ENCODE measurements at regions not wholly inside any gene's neighbourhood (a gene's known extent, or its start where the extent isn't known, plus 50 kb on each side); places are given as distances from the start of the nearest gene placed in this dataset.

DNA sequence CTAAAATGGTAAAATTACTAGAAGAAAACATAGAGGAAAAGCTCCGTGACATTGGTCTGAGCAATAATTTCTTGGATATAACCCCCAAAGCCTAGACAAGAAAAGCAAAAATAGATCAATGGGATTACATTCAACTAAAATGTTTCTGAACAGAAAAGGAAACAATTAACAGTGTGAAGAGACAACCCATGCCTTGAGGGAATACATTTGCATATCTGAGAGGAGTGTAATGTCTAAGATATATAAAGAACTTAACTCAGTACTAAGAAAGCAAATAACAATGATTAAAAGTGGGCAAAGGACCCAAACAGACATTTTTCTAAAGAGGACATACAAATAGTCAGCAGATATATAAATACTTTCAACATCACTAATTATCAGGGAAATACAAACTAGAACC, 206.2 kb downstream of the VAPA start:
- ATAC-seq (ENCODE audit: insufficient read depth, low FRiP score) (no peak), DNase-seq (no peak)
- peaks cover 4 to 33% (median 5%) of the 10 kb centered on the region in 5 donors for H3K4me1 ChIP-seq (ENCODE audit: control insufficient read depth in 5 of 5, insufficient read depth in 5 of 5, low read length in 5 of 5)
- peaks cover 0 to 5% (median under 1%) of the 10 kb centered on the region in 4 donors for H3K9me3 ChIP-seq (ENCODE audit: control insufficient read depth in 4 of 4, insufficient read depth in 3 of 4, low read length in 3 of 4)
- no peak overlapping the region for H3K4me3 ChIP-seq
- H3K36me3 ChIP-seq (ENCODE audit: control insufficient read depth in 4 of 4, insufficient read depth in 4 of 4, low read length in 4 of 4): no peaks in the 10 kb centered on the region
- TF ChIP-seq, protein P1, sequence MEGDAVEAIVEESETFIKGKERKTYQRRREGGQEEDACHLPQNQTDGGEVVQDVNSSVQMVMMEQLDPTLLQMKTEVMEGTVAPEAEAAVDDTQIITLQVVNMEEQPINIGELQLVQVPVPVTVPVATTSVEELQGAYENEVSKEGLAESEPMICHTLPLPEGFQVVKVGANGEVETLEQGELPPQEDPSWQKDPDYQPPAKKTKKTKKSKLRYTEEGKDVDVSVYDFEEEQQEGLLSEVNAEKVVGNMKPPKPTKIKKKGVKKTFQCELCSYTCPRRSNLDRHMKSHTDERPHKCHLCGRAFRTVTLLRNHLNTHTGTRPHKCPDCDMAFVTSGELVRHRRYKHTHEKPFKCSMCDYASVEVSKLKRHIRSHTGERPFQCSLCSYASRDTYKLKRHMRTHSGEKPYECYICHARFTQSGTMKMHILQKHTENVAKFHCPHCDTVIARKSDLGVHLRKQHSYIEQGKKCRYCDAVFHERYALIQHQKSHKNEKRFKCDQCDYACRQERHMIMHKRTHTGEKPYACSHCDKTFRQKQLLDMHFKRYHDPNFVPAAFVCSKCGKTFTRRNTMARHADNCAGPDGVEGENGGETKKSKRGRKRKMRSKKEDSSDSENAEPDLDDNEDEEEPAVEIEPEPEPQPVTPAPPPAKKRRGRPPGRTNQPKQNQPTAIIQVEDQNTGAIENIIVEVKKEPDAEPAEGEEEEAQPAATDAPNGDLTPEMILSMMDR (IDR thresholded peaks at IDR 0.05; ENCODE audit: control extremely low read depth, extremely low read depth): no peak
- H3K27me3 ChIP-seq (ENCODE audit: control insufficient read depth in 3 of 3, insufficient read depth in 3 of 3, low read length in 2 of 3): no peaks in the 10 kb centered on the region
- 99 to 100% methylated on average over 1 of the region's 1 CpG for WGBS, 2 donors
- H3K27ac ChIP-seq (ENCODE audit: low read depth in 1 of 2, low read length in 1 of 2): no peak overlapping the region
- no peak overlapping the region for H3K9ac ChIP-seq (ENCODE audit: insufficient read depth in 1 of 2, low read length in 2 of 2)

DNA sequence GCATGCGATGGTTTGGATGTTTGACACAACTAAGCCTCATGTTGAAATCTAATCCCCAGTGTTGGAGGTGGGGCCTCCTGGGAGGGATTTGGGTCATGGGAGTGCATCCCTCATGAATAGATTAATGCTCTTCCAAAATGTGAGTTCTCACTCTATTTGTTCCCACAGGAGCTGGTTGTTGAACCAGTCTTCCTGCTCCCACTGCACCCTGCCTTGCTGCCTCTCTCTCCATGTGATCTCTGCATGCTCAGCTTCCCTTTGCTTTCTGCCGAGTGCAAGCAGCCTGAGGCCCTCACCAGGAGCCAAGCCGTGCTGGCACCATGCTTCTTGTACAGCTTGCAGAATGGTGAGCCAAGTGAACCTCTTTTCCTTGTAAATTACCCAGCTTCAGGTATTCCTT, 206.8 kb downstream of the VAPA start:
- TF ChIP-seq, protein P1 (IDR thresholded peaks at IDR 0.05; ENCODE audit: control extremely low read depth, extremely low read depth): no peak

DNA sequence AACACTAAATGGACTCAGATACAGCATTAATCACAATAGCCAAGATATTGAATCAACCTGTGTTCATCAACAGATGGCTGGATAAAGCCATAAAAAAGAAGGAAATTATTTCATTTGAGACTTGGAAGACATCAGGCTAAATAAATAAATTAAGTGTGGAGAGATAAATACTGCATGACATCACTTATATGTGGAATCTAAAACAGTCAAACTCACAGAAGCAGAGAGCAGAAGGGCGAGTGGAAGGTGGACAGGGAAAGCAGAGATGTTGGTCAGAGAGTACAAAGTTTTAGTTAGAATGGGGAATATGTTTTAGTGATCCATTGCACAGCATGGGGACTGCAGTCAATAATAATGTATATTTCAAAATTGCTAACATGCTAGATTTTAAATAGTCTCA, 207.2 kb downstream of the VAPA start:
- ATAC-seq (ENCODE audit: insufficient read depth, low FRiP score) (no peak), DNase-seq (no peak)
- TF ChIP-seq, protein P1 (IDR thresholded peaks at IDR 0.05; ENCODE audit: control extremely low read depth, extremely low read depth): no peak
- H3K27me3 ChIP-seq (ENCODE audit: control insufficient read depth in 3 of 3, insufficient read depth in 3 of 3, low read length in 2 of 3): no peaks in the 10 kb centered on the region
- H3K9me3 ChIP-seq (ENCODE audit: control insufficient read depth in 4 of 4, insufficient read depth in 3 of 4, low read length in 3 of 4): peaks cover 0 to 5% (median under 1%) of the 10 kb centered on the region in 4 donors
- peaks cover 4 to 31% (median 5%) of the 10 kb centered on the region in 5 donors for H3K4me1 ChIP-seq (ENCODE audit: control insufficient read depth in 5 of 5, insufficient read depth in 5 of 5, low read length in 5 of 5)
- H3K9ac ChIP-seq (ENCODE audit: insufficient read depth in 1 of 2, low read length in 2 of 2): no peak overlapping the region
- no peaks in the 10 kb centered on the region for H3K36me3 ChIP-seq (ENCODE audit: control insufficient read depth in 4 of 4, insufficient read depth in 4 of 4, low read length in 4 of 4)
- 86 to 94% methylated on average over 1 of the region's 1 CpG for WGBS, 2 donors
- H3K4me3 ChIP-seq: no peak overlapping the region
- H3K27ac ChIP-seq (ENCODE audit: low read depth in 1 of 2, low read length in 1 of 2): no peak overlapping the region

More for the DNA sequence above, 206.8 kb downstream of the VAPA start:
- ATAC-seq (ENCODE audit: insufficient read depth, low FRiP score) (no peak), DNase-seq (no peak)
- Histone ChIP-seq H3K9ac (ENCODE audit: insufficient read depth in 1 of 2, low read length in 2 of 2) (no peak overlapping the region), H3K27me3 (ENCODE audit: control insufficient read depth in 3 of 3, insufficient read depth in 3 of 3, low read length in 2 of 3) (no peaks in the 10 kb centered on the region), H3K9me3 (ENCODE audit: control insufficient read depth in 4 of 4, insufficient read depth in 3 of 4, low read length in 3 of 4) (peaks cover 0 to 5% (median under 1%) of the 10 kb centered on the region in 4 donors), H3K4me1 (ENCODE audit: control insufficient read depth in 5 of 5, insufficient read depth in 5 of 5, low read length in 5 of 5) (peaks cover 4 to 31% (median 5%) of the 10 kb centered on the region in 5 donors), H3K4me3 (no peak overlapping the region), H3K27ac (ENCODE audit: low read depth in 1 of 2, low read length in 1 of 2) (no peak overlapping the region), H3K36me3 (ENCODE audit: control insufficient read depth in 4 of 4, insufficient read depth in 4 of 4, low read length in 4 of 4) (no peaks in the 10 kb centered on the region)
- 85 to 87% methylated on average over 3 of the region's 3 CpGs for WGBS, 2 donors
